ENCODE measurements at regions not wholly inside any gene's neighbourhood (a gene's known extent, or its start where the extent isn't known, plus 50 kb on each side); places are given as distances from the start of the nearest gene placed in this dataset.

DNA sequence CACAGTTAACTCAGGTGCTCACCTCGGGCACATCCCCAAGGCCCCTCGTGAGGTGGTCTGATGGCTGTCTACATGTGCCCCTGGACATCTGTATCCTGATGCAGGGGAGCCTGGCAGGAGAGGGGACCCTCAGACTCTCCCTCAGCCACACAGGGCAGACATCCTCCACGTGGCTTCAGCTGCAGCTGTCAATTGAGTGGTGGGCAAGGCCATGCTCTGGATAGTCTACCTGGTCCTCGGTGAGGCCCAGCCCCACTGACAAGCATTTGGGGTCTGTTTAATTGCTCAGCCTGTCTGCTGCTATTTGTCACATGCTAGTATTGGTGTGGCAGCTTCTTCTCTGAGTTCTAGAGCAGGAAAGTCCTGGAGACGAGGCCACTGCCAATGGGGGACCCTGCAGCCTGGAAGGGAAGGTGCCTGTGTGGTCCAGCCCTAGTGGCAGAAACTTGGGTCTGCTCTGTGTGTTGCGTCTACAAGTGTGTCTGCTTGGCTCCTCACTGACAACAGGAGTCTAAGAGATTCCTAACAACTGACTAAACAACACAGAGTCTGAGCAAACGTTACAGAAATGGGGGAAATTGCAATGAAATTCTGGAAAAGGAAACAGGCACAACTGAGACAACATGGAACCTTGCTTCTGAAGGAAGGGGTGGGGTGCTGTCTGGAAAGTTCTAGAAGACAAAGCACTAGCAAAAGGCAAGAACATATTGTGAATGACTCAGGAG is 59.3 kb upstream of the IGFBP3 start:
- TF ChIP-seq, protein P1, sequence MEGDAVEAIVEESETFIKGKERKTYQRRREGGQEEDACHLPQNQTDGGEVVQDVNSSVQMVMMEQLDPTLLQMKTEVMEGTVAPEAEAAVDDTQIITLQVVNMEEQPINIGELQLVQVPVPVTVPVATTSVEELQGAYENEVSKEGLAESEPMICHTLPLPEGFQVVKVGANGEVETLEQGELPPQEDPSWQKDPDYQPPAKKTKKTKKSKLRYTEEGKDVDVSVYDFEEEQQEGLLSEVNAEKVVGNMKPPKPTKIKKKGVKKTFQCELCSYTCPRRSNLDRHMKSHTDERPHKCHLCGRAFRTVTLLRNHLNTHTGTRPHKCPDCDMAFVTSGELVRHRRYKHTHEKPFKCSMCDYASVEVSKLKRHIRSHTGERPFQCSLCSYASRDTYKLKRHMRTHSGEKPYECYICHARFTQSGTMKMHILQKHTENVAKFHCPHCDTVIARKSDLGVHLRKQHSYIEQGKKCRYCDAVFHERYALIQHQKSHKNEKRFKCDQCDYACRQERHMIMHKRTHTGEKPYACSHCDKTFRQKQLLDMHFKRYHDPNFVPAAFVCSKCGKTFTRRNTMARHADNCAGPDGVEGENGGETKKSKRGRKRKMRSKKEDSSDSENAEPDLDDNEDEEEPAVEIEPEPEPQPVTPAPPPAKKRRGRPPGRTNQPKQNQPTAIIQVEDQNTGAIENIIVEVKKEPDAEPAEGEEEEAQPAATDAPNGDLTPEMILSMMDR (IDR thresholded peaks at IDR 0.05 in 2 of 3, conservative IDR thresholded peaks at IDR 0.05 in 1 of 3; ENCODE audit: borderline replicate concordance in 1 of 3, insufficient read depth in 1 of 3, low read depth in 2 of 3, low read length in 2 of 3): no peak
- TF ChIP-seq CEBPB (IDR thresholded peaks at IDR 0.05; ENCODE audit: low read depth) (no peak), YY1 (IDR thresholded peaks at IDR 0.05; ENCODE audit: extremely low read depth, insufficient replicate concordance, low read depth, low read length) (no peak), EZH2 (IDR thresholded peaks at IDR 0.05) (no peak), EZH2phosphoT487 (IDR thresholded peaks at IDR 0.05; ENCODE audit: borderline replicate concordance) (no peak), POLR2AphosphoS5 (IDR thresholded peaks at IDR 0.05; ENCODE audit: low read depth, low read length) (no peak)
